B cell (primary cell): ENCODE measurements at regions not wholly inside any gene's neighbourhood (a gene's known extent, or its start where the extent isn't known, plus 50 kb on each side); places are given as distances from the start of the nearest gene placed in this dataset.

Experiments
- ATAC-seq: fragments of 200-7000 bp; cut with Tn5 transposase; one replicate; pipeline ENCODE4 v1.10.0; 2021; ENCODE audit warnings: low read depth, mild to moderate bottlenecking, moderate number of reproducible peaks, moderate library complexity
- CTCF ChIA-PET: fragments of 350-600 bp; sonication (Branson Sonifier 250); formaldehyde crosslinking; loops from one replicate; lab custom pipeline; 2021; ENCODE audit warnings: antibody characterized with exemption, inconsistent platforms; lab: Charles Lee
- POLR2A ChIA-PET: fragments of 350-600 bp; sonication (Branson Sonifier 250); formaldehyde crosslinking; loops from one replicate; lab custom pipeline; 2021; ENCODE audit warnings: antibody characterized with exemption; lab: Charles Lee
- DNase-seq: peaks from one replicate; pipeline ENCODE4 v3.0.0; 2013
- H2AFZ ChIP-seq: 2 replicates; pipeline ENCODE4 v1.6.1; 2012; ENCODE audit warnings: mild to moderate bottlenecking, low read depth, low read length; ENCODE audit not compliant: insufficient read depth, poor library complexity, severe bottlenecking
- H3K27ac ChIP-seq, 2 donors: 1 replicate in 1 of 2; 2 replicates in 1 of 2; pipeline ENCODE4 v1.5.1; 2012 to 2013; ENCODE audit warnings: low read length in 2 of 2, mild to moderate bottlenecking in 2 of 2, moderate library complexity in 1 of 2
- H3K27me3 ChIP-seq, 4 experiments: fragments of 200-600 bp in 1 of 4; sonication (generic) in 1 of 4; replicated peaks in 1 of 4; 1 replicate in 2 of 4; 2 replicates in 2 of 4; pipeline versions ENCODE4 v1.6.1 to v1.7.0; 2013 to 2016; ENCODE audit warnings: low read length in 3 of 4, mild to moderate bottlenecking in 2 of 4, mixed read lengths in 1 of 4, moderate library complexity in 1 of 4; ENCODE audit not compliant: insufficient read depth in 4 of 4, control insufficient read depth in 3 of 4; ENCODE audit errors: control extremely low read depth in 1 of 4
- H3K36me3 ChIP-seq, 2 experiments: replicated peaks in 1 of 2; 1 replicate in 1 of 2; 2 replicates in 1 of 2; pipeline versions ENCODE4 v1.6.1 to v1.7.1; 2013; ENCODE audit warnings: low read length in 1 of 2; ENCODE audit not compliant: insufficient read depth in 2 of 2, control insufficient read depth in 1 of 2; ENCODE audit errors: control extremely low read depth in 1 of 2, extremely low read depth in 1 of 2
- H3K4me1 ChIP-seq, 2 donors: fragments of 200-600 bp in 1 of 2; sonication (generic) in 1 of 2; 1 replicate in 1 of 2; 2 replicates in 1 of 2; pipeline versions ENCODE4 v1.5.1 to v1.6.1; 2013 to 2017; ENCODE audit warnings: low read length in 2 of 2; ENCODE audit not compliant: control insufficient read depth in 2 of 2, insufficient read depth in 2 of 2
- H3K4me2 ChIP-seq: replicated peaks from 2 replicates; pipeline ENCODE3; 2012; ENCODE audit warnings: mild to moderate bottlenecking, low read depth, low read length; ENCODE audit not compliant: poor library complexity, severe bottlenecking
- H3K4me3 ChIP-seq, 5 experiments: fragments of 200-600 bp in 1 of 5; sonication (generic) in 1 of 5; 1 replicate in 3 of 5; 2 replicates in 2 of 5; pipeline versions ENCODE4 v1.5.1 to v1.7.0; 2011 to 2016; ENCODE audit warnings: low read length in 4 of 5, mild to moderate bottlenecking in 4 of 5, low read depth in 2 of 5, control low read depth in 1 of 5, moderate library complexity in 1 of 5; ENCODE audit not compliant: insufficient read depth in 1 of 5; ENCODE audit errors: control extremely low read depth in 1 of 5, extremely low read depth in 1 of 5
- H3K79me2 ChIP-seq: fragments of 200-600 bp; sonication (generic); one replicate; pipeline ENCODE4 v1.6.0; 2016; ENCODE audit warnings: low read length; ENCODE audit not compliant: control insufficient read depth, insufficient read depth
- H3K9ac ChIP-seq: fragments of 200-600 bp; sonication (generic); 2 replicates; pipeline ENCODE4 v1.6.1; 2017; ENCODE audit warnings: mild to moderate bottlenecking, low read length, moderate library complexity
- H3K9me3 ChIP-seq, 3 donors: one replicate each; pipeline versions ENCODE4 v1.6.1 to v1.7.1; 2013; ENCODE audit warnings: low read length in 2 of 3; ENCODE audit not compliant: control insufficient read depth in 2 of 3, insufficient read depth in 1 of 3; ENCODE audit errors: control extremely low read depth in 1 of 3
- H4K20me1 ChIP-seq: 2 replicates; pipeline ENCODE4 v1.6.0; 2012; ENCODE audit warnings: mild to moderate bottlenecking, low read length; ENCODE audit not compliant: insufficient read depth, control insufficient read depth, poor library complexity, severe bottlenecking
- H3K27ac Mint-ChIP-seq: one replicate; pipeline ENCODE4 v1.8.0; 2021; ENCODE audit warnings: mixed read lengths
- H3K27me3 Mint-ChIP-seq: one replicate; pipeline ENCODE4 v1.8.0; 2021; ENCODE audit warnings: mixed read lengths
- H3K4me1 Mint-ChIP-seq: one replicate; pipeline ENCODE4 v1.8.0; 2021; ENCODE audit warnings: mixed read lengths
- H3K4me3 Mint-ChIP-seq: one replicate; pipeline ENCODE4 v1.8.0; 2021; ENCODE audit warnings: mixed read lengths
- H3K9me3 Mint-ChIP-seq: one replicate; pipeline ENCODE4 v1.8.0; 2022; ENCODE audit warnings: mixed read lengths; ENCODE audit not compliant: insufficient read depth
- CTCF ChIP-seq: fragments of 200-600 bp; IDR thresholded peaks from one replicate; pipeline ENCODE4 v1.8.0; 2022; ENCODE audit warnings: antibody characterized with exemption, mild to moderate bottlenecking
- EZH2 ChIP-seq: IDR thresholded peaks from 2 replicates; pipeline ENCODE4 v1.6.1; 2012; ENCODE audit warnings: borderline replicate concordance, low read depth, mild to moderate bottlenecking, moderate library complexity, low read length; ENCODE audit not compliant: insufficient read depth, poor library complexity, severe bottlenecking
- WGBS: methylation state at CpG from one replicate; pipeline ENCODE4 v1.1.5; 2013; ENCODE audit warnings: missing lambda C conversion rate; ENCODE audit not compliant: insufficient coverage; 5-methylcytosine and 5-hydroxymethylcytosine counted together
- intact Hi-C: fragments of 100-400 bp; cut with micrococcal nuclease; formaldehyde crosslinking; loops from one replicate; pipeline ENCODE4 v1.10.0; 2022

GRCh38 chr15:93314245-93314644, 225.2 kb upstream of the RGMA start:
- no peak overlapping the region for H3K4me3 ChIP-seq
- H3K9ac ChIP-seq: no peak overlapping the region
- TF ChIP-seq CTCF (no peak), EZH2 (no peak)
- H3K36me3 ChIP-seq: no peaks in the 10 kb centered on the region
- no peak overlapping the region for H3K4me2 ChIP-seq
- no peaks in the 10 kb centered on the region for H3K4me1 ChIP-seq
- intact Hi-C loops: no loop called here
- ChIA-PET POLR2A (no interaction called here), CTCF (no interaction called here)
- no peaks in the 10 kb centered on the region for H3K27me3 ChIP-seq
- WGBS: 74% methylated on average over 5 of the region's 5 CpGs
- no peaks in the 10 kb centered on the region for H3K79me2 ChIP-seq
- Mint-ChIP-seq H3K4me3 (no peak overlapping the region), H3K9me3 (no peaks in the 10 kb centered on the region), H3K27me3 (peaks cover 6% of the 10 kb centered on the region), H3K4me1 (no peaks in the 10 kb centered on the region), H3K27ac (no peak overlapping the region)
- H4K20me1 ChIP-seq: no peaks in the 10 kb centered on the region
- H3K27ac ChIP-seq: no peak overlapping the region
- ATAC-seq (no peak), DNase-seq (no peak)
- no peak overlapping the region for H2AFZ ChIP-seq
- no peaks in the 10 kb centered on the region for H3K9me3 ChIP-seq

- H3K9ac ChIP-seq: no peak overlapping the region
- TF ChIP-seq CTCF (no peak), EZH2 (no peak)
- no peak overlapping the region for H3K4me2 ChIP-seq
- CTCF ChIA-PET: no interaction called here
- no peaks in the 10 kb centered on the region for H3K36me3 ChIP-seq
- no peak for DNase-seq
- H2AFZ ChIP-seq: no peak overlapping the region
- no peak overlapping the region for H3K27ac Mint-ChIP-seq
- H4K20me1 ChIP-seq: no peaks in the 10 kb centered on the region
- H3K79me2 ChIP-seq: no peaks in the 10 kb centered on the region
- POLR2A ChIA-PET: no interaction called here
- intact Hi-C loops: no loop called here
- no peaks in the 10 kb centered on the region for H3K27me3 ChIP-seq
- no peak overlapping the region for H3K4me3 ChIP-seq
- no peaks in the 10 kb centered on the region for H3K9me3 Mint-ChIP-seq
- H3K9me3 ChIP-seq: no peaks in the 10 kb centered on the region
- ATAC-seq: no peak
- WGBS: 84% methylated on average over 7 of the region's 7 CpGs
- peaks cover 6% of the 10 kb centered on the region for H3K27me3 Mint-ChIP-seq
- H3K27ac ChIP-seq: no peak overlapping the region
- no peak overlapping the region for H3K4me3 Mint-ChIP-seq
- H3K4me1 ChIP-seq: no peaks in the 10 kb centered on the region
- H3K4me1 Mint-ChIP-seq: no peaks in the 10 kb centered on the region
These were observed 224.0 kb upstream of the RGMA start for GRCh38 chr15:93312891-93313486.
